Stimulated activated CD4-positive, alpha-beta T cell treated with anti-CD3 and anti-CD28 coated beads, Interleukin-15, amount 100 ng/mL, for 48 hours (primary cell): ENCODE measurements at regions not wholly inside any gene's neighbourhood (a gene's known extent, or its start where the extent isn't known, plus 50 kb on each side); places are given as distances from the start of the nearest gene placed in this dataset.
"Not testable (repeated sequence)": the region's sequence is repeated elsewhere in the genome, so short reads cannot be mapped to it uniquely, and the experiment has no call there.

Experiments used
- DNase-seq, 2 donors: peaks; one replicate each; pipeline ENCODE4 v3.0.0-alpha.2; 2020; ENCODE audit warnings: low read depth in 2 of 2

- DNase-seq, result no peak
Observed at GRCh38 chr3:150357923-150358607, 50.0 kb upstream of the TSC22D2 start.

DNA sequence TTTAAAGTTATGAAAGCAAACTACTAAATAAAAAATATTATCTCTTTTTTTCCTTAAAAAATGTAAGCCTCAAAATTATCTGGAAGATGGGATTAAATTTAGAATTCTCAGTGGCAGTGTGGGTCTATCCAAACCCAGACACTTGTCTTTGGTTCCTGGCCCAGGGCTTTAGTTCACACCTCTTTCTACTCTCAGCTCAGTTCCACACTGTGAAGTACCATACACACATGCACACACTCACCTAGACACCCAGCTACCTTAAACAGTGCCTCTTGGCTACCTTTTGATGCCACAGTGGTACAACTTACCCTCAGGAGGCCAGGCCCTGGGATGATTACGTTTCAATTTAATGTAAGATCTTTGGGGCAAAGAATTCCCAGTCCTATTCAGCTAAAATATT is 51.0 kb upstream of the TSC22D2 start:
- DNase-seq, result no peak

- DNase-seq, result no peak
Observed at GRCh38 chr3:150355574-150355973, 52.5 kb upstream of the TSC22D2 start.

DNA sequence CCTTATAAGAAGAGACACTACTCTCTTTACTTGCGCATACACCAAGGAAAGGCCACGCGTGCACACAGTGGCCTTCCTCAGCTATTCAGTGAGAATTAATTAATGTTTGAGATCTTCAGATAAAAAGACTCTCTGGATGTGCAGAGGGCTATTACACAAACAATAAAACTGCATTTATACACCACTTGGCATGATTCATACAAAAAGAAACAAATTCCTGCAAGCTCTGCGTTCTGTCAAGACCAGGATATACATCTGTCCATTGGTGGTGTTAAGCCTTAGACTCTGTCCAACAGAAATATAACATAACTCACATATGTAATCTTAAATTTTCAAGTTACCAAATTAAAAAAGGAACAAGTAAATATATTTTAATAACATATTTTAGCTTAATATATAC is 55.2 kb upstream of the TSC22D2 start:
- DNase-seq, result no peak

GRCh38 chr3:150351398-150351797 is 56.7 kb upstream of the TSC22D2 start:
- no peak for DNase-seq

GRCh38 chr3:150349314-150350097 is 58.6 kb upstream of the TSC22D2 start:
- DNase-seq, result no peak

- DNase-seq, result no peak
Observed at GRCh38 chr3:150348500-150348899, 59.6 kb upstream of the TSC22D2 start.

DNA sequence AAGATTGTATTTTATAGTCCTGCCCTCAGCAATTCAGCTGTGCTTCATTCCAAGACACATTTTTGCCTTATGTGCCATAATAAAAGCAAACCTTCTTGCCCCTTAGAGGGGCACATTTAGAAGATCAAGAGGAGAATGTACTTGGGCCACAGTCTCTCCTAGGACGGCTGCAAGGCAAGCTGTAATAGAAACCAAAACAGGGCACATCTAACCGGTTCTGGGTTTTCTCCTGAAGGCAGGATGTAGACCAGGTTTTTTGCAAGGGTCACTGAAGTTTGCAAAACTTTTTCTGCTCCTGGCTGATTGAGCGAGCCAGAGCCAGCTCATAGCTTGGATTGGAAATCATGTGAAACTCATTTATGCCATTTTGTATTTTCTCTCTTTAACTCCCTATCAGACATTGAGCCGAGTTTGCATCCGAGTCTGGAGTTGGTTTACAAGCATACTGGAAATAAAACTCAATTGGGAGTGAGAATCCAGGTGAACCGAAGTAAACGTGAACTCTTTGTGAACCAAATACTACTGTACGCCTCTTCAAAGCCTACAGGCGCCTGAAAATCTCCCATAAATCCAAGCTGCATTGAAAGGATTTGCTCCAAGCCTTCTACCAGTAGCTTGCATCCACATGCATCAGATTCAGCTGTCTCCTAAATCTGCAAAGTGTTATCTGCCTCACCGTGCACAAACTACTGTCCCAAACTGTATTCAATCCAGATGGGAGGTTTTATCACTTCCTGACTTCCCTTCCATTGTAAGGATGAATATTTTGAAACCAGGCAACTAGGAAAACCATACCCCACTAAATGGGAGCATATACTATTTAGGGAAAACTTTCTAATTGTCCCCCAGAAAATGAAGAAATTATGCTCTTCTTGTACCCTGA is 60.9 kb upstream of the TSC22D2 start:
- no peak for DNase-seq

- DNase-seq, result no peak
Observed at GRCh38 chr3:150346266-150346665, 61.8 kb upstream of the TSC22D2 start.

DNA sequence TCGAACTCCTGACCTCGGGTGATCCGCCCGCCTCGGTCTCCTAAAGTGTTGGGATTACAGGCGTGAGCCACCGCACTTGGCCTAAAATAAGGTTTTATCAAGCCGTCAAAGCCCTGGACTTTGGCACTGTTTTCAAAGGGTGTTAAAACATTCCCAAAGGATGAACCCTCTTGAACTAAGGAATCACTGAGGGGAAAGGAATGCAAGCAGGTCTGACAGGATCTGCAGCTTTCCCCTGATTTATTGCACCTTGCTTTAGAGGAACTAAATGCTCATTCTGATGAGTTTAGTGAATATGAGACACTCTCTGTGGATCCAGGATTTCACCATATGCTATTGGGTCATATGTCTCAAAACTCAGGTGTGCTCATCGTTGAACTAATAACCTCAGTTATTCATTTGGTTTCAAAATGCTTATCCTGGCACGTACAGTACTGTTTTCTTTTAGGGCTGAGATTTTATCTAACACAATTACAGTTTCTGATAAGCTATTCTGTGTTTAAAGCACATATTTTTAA is 63.0 kb upstream of the TSC22D2 start:
- no peak for DNase-seq

- DNase-seq, result no peak
Observed at GRCh38 chr3:150344079-150344759, 63.9 kb upstream of the TSC22D2 start.

DNA sequence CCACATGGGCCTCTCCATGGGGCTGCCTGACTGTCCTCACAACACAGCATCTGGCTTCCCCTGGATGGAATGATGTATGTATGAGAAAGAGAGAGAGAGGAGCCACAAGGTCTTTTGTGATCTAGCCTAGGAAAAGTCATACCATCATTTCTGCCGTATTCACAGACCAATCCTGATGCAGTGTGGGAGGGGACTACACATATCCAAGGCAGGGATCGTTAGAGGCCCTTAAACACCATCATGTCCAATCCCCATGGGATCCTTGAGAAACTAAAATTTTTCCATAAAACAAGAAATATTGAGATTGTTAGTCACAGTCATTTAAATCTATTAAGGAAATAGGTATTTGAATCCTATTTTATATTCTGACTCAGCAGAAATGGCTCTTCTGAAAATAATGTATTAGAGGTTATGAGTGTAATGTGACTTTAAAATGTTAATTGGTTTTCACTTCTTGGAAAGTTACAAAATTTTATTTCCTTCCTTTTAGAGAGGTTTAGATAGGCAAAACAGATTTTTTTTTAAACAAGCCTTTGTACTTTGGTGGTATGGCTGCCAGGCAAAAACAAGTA is 65.1 kb upstream of the TSC22D2 start:
- no peak for DNase-seq

DNA sequence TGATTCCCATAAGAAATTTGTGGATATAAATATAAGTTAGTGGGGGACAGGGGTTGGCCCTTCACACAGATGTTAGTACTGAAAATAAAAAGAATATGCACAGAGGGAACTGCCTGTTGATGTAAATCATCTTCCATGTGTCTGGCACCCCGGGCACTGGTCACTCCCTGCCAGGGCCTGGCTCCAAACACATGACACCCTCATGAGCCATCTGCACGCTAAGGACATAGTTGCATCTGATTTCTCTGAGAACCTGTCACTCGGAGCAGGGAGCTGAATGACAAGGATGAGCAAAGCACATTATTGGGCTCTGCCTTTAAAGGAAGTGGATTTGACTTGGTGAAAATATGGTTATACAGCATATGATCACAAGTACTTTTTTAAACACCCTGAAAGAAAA is 66.2 kb upstream of the TSC22D2 start:
- DNase-seq, result no peak

DNA sequence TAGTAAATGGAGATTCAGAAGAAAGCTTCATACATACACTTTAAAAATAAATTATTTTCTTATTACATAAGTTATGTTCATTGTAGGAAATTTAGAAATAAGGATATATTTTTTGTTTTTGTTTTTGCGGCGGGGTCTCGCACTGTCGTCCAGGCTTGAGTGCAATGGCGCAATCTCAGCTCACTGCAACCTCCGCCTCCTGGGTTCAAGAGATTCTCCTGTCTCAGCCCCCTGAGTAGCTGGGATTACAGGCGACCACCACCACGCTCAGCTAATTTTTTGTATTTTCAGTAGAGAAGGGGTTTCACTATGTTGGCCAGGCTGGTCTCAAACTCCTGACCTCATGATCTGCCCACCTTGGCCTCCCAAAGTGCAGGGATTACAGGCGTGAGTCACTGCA is 71.7 kb upstream of the TSC22D2 start:
- DNase-seq, result not testable (repeated sequence)

DNA sequence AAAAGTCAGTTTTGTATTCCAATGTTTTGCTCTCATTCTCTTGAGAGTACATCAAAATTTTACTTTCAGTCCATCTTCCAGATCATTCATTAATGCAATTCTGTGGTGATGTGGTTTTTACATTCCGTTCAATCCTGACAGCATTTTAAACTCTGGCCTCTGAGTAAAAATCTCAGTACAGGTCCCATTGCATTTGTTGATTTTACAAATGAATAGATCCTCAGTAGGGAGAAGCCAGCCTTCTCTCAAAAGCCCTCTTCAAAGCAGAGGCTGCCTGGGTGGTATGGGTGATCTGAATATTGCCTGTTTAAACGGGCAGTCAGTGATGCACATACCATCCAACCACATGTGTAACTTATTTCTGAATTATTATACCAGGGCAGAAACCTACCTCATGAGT is 72.5 kb upstream of the TSC22D2 start:
- DNase-seq, result no peak

GRCh38 chr3:150334974-150335373 is 73.1 kb upstream of the TSC22D2 start:
- no peak for DNase-seq

DNA sequence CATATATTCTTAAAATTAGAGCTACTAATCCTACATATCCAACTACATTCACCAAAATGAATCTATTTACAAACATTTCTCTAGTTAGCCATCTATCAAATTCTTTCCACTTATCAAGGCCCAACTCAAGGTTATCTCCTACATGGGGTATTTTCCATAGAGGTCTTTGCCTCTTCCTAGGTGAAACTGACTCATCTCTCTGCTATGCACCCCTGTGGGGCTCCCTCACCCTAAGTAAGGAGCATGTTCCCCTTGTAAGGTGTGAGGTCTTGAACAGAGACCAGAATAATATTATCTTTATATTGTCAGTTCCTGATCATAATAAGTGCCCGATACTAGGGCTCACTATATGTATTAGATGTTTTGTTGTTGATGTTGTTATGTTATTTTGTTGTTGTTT is 74.6 kb upstream of the TSC22D2 start:
- no peak for DNase-seq

- no peak for DNase-seq
Observed at GRCh38 chr3:150331978-150332568, 76.0 kb upstream of the TSC22D2 start.

DNA sequence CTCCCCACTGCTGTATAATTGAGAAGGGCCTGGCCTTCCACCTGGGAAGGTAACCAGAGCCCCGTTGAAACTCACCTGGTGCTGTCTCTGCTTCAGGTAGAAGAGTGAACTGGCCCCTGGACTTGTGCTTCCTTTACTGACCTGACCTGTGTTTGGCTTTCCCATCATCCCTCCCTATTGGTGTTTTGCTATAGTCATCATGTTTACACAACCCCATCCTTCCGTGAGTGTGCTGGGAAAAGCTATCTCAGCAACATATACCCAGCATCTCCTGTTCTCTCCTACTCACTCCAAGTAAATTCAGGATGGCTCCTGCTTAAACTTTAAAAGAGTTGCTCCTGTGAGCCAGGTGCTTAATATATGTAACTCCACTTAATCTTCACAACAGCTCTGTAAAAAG is 77.2 kb upstream of the TSC22D2 start:
- DNase-seq, result no peak

GRCh38 chr3:150330174-150330573 is 77.9 kb upstream of the TSC22D2 start:
- no peak for DNase-seq

DNA sequence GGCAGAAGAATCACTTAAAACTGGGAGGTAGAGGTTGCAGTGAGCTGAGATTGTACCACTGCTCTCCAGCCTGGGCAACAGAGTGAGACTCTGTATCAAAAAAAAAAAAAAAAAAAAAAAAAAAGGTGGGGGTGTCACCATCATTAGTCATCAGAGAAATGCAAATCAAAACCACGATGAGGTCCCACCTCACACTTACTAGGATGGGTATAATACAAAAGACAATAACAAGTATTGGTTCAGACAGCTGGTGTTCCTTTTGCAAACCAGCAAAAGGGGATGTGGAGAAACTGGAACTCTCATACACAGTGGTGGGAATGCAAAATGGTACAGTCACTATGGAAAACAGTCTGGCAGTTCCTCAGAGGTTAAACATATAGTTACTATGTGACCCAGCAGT is 78.7 kb upstream of the TSC22D2 start:
- no peak for DNase-seq
